Mesodermal cell (in vitro differentiated cells): ENCODE measurements at regions not wholly inside any gene's neighbourhood (a gene's known extent, or its start where the extent isn't known, plus 50 kb on each side); places are given as distances from the start of the nearest gene placed in this dataset.

ENCODE experiments used
- H3K27ac ChIP-seq: 2 replicates; pipeline ENCODE4 v1.7.0; 2013; ENCODE audit warnings: mild to moderate bottlenecking, low read depth, low read length, moderate library complexity; ENCODE audit not compliant: severe bottlenecking
- H3K36me3 ChIP-seq: 2 replicates; pipeline ENCODE4 v1.7.1; 2013; ENCODE audit warnings: mild to moderate bottlenecking, low read length, moderate library complexity; ENCODE audit not compliant: control insufficient read depth, insufficient read depth
- H3K4me1 ChIP-seq: one replicate; pipeline ENCODE4 v1.7.1; 2013; ENCODE audit warnings: mild to moderate bottlenecking, low read length; ENCODE audit not compliant: insufficient read depth, control insufficient read depth, poor library complexity, severe bottlenecking
- H3K4me3 ChIP-seq: 2 replicates; pipeline ENCODE4 v1.7.0; 2013; ENCODE audit warnings: low read length, control low read depth, mild to moderate bottlenecking; ENCODE audit not compliant: insufficient read depth, poor library complexity, severe bottlenecking; ENCODE audit errors: extremely low read depth
- H3K9me3 ChIP-seq: 2 replicates; pipeline ENCODE4 v1.7.1; 2013; ENCODE audit warnings: mild to moderate bottlenecking, low read length, moderate library complexity; ENCODE audit not compliant: control insufficient read depth
- WGBS, 2 experiments: methylation state at CpG; one replicate each; pipeline ENCODE4 v1.1.5; 2013; ENCODE audit warnings: missing lambda C conversion rate in 2 of 2; ENCODE audit not compliant: insufficient coverage in 2 of 2; 5-methylcytosine and 5-hydroxymethylcytosine counted together

DNA sequence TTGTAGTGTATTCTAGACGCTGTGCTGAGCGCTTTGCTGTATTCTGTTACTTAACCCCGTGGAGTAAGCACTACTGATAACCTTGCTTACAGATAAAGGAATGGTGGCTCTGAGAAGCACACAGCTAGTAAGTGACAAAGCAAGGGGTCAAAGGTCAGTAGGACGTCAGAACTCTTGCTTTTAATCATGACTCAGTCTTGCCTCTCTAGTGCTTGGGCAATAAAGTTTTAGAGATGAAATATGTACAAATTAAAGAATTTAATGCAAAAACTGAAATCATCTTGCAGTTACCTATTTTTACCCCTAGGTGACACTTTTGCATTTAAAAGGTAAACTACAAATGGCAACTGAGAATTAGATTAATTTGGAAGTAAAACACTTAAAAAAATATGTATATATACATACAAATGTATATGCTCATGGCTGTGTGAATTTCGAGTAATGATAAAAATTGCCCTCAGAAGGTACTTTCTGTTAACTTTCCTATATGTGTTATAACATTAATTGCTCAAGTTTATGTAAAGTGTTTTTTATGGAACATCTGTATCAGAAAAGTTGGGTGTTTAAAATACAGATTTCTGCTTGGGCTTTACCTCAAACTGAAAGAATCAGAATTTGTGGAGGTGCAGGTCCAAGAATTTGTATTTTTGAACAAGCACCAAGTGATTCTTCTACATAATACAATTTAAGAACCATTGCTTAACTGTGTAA, 175.1 kb upstream of the DAB2 start:
- WGBS, 2 experiments, result 60% methylated on average over 1 of the region's 5 CpGs; no CpG with 5 or more reads in 1 of the 2 experiments
- no peaks in the 10 kb centered on the region for H3K9me3 ChIP-seq
- H3K4me3 ChIP-seq, result no peak overlapping the region
- H3K4me1 ChIP-seq, result no peaks in the 10 kb centered on the region
- H3K36me3 ChIP-seq, result no peaks in the 10 kb centered on the region
- H3K27ac ChIP-seq, result no peak overlapping the region

DNA sequence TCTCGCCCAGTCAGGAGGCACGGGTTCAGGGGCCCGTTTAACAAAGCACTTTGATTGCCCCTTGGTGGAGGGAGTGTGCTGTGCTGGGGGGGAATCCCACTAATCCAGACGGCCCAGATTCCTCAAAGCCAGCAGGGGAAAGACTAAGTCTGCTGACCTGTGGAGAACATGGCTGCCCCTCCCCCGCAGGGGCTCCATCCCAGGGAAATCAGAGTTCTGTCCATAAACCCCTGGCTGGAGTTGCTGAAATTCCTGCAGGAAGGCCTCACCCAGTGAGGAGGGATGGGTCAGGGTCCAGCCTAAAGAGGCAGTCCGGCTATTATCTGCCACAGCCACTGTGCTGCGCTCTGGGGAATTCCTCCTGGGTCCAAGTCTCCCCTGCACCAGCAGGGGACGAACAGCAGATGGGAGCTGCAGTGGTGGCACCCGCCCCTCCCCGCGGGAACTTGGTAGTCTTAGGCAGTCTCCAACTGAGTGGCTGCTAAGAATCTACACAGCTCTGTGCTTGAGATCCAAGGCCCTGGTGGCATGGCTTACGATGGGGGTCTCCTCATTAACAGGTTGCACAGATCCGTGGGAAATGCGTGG, 174.0 kb upstream of the DAB2 start:
- Histone ChIP-seq H3K4me3 (no peak overlapping the region), H3K27ac (no peak overlapping the region), H3K4me1 (no peaks in the 10 kb centered on the region), H3K36me3 (no peaks in the 10 kb centered on the region), H3K9me3 (no peaks in the 10 kb centered on the region)
- WGBS, 2 experiments, result 91 to 94% methylated on average over 10 to 13 of the region's 14 CpGs

DNA sequence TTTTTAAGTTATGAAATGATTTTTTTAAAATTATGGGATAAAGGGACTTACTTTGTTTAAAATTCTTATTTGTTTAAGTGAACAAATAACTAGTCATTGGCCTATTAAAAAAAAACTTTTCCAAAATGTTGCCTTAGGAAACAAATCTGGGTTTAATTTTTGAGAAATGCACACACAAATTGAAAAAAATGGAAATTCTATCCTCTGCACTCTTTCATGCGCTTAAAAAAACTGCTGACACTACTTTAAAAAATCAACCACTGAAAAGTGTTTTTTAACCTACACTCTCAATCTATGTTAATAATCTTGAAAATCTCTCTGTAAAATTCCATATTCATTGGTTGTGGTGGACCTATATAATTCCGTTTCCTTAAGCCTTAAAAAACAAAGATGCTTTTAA, 163.4 kb upstream of the DAB2 start:
- no peaks in the 10 kb centered on the region for H3K9me3 ChIP-seq
- H3K36me3 ChIP-seq, result no peaks in the 10 kb centered on the region
- 100% methylated on average over 1 of the region's 2 CpGs; no CpG with 5 or more reads in 1 of the 2 experiments for WGBS, 2 experiments
- no peak overlapping the region for H3K27ac ChIP-seq
- H3K4me3 ChIP-seq, result no peak overlapping the region
- no peaks in the 10 kb centered on the region for H3K4me1 ChIP-seq

DNA sequence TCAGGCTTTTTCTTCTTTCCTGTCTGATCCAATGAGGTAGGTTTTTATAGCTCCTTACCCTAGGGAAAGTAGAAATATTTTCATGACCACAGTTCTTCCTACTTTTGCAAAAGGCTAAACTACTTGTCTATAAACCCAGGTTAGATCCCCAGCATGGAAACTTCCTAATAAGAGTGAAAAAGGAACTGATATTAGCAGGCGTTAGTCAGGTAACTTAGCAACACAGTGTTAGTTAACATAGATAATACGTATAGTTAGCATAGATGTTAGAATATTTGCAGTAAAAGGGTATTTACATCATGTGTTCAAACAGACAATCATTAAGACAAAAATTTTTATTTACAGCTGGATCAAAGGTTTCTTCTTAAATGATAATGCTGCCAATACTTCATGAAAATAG, 162.9 kb upstream of the DAB2 start:
- no peaks in the 10 kb centered on the region for H3K4me1 ChIP-seq
- H3K36me3 ChIP-seq, result no peaks in the 10 kb centered on the region
- no peak overlapping the region for H3K27ac ChIP-seq
- H3K9me3 ChIP-seq, result no peaks in the 10 kb centered on the region
- no CpG with 5 or more reads among the region's 2 CpGs for WGBS, 2 experiments
- H3K4me3 ChIP-seq, result no peak overlapping the region

DNA sequence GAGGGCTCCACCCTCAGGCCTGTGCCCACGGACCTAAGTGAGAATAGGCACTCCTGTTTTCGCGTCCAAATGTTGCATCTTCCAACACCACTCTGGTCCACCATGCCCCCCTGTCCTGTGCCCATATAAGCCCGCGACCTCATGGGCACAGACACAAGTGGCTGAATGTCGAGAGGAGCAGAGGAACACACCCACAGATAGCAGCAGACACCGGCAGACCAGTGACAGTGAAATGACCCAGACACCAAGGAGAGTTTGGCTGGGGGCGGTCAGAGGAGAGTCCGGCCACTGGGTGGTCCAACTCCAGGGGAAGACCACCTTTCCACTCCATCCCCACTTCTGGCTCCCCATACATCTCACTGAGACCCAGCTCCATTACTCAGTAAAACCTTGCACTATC, 161.4 kb upstream of the DAB2 start:
- H3K27ac ChIP-seq, result no peak overlapping the region
- H3K9me3 ChIP-seq, result no peaks in the 10 kb centered on the region
- no peaks in the 10 kb centered on the region for H3K36me3 ChIP-seq
- WGBS, 2 experiments, result 93 to 95% methylated on average over 8 of the region's 9 CpGs
- no peaks in the 10 kb centered on the region for H3K4me1 ChIP-seq
- no peak overlapping the region for H3K4me3 ChIP-seq

DNA sequence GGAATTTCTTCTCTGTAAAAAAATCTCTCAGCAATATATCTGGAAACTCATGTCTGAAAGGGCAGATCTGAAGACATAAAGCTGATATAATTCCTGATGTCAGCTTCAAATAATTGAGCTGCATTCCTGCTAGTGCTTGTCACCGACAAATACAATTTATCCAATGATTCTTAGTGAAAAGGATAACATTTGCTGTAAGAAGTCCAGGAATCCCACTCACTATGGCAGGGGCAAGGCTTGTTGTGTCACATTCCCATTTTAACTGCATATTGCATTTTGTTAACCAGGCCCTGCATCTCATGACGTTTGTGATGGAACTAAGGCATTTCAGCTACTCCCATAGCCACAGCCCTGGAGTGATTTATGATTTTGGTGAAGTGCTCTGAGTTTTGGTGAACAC, 160.1 kb upstream of the DAB2 start:
- Histone ChIP-seq H3K4me1 (no peaks in the 10 kb centered on the region), H3K4me3 (no peak overlapping the region), H3K27ac (no peak overlapping the region), H3K9me3 (no peaks in the 10 kb centered on the region), H3K36me3 (no peaks in the 10 kb centered on the region)
- WGBS, 2 experiments, result no CpG with 5 or more reads among the region's 2 CpGs

DNA sequence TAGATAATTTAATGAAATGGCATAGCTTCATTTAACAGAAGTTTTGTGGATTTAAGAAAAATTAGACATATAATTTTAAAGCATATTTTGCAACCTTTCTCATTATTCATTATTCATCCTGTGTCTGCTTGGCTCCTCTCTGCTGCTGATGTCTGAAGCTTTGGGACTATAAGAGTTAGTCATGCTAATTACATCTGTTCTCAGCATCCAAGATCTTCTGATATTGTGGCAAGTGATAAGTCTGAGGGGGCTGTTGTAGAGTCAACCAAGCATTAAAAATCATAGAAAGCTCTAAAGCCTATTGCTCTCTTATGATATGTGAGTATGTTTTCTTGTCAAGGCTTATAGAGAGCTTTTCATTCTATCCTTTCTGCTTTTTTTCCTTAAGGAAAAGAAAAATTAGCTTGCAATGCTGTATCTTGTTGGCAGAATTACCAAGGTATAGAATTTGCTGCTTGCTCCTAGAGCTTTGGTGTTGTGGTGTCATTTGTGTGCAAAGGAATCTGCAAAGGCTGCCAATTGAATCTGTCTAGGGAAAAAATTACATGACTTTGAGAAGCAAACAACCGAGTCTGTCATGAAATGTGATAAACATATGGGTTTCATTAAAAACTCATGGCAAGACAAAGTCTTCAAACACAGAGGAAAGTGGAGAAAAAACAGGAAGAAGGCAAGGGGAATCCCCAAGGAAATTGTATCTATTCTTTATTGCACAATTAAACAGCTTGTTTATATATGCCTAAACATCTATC, 156.1 kb upstream of the DAB2 start:
- 80% methylated on average over 1 of the region's 1 CpG; no CpG with 5 or more reads in 1 of the 2 experiments for WGBS, 2 experiments
- H3K4me1 ChIP-seq, result no peaks in the 10 kb centered on the region
- H3K27ac ChIP-seq, result no peak overlapping the region
- no peaks in the 10 kb centered on the region for H3K36me3 ChIP-seq
- H3K9me3 ChIP-seq, result no peaks in the 10 kb centered on the region
- no peak overlapping the region for H3K4me3 ChIP-seq

DNA sequence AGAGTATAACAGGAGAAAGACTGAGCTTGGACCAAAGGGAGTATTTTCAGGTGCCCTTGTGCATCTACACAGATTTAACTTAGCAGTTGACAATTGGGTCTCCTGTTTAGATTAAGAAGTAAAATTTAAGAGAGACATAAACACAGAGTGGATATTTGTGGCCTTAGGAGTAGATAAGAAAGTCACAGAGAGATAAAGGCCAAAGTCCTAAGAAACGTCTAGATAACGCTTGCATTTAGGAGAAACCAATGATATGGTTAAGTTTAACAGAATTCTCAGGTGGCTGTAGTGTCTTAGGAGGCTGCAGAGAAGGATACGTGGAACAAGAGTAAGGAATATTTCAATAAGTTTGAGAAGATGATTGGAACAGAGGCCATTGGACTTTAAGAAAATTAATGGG, 155.0 kb upstream of the DAB2 start:
- H3K9me3 ChIP-seq, result no peaks in the 10 kb centered on the region
- no peaks in the 10 kb centered on the region for H3K4me1 ChIP-seq
- no peak overlapping the region for H3K27ac ChIP-seq
- 81 to 85% methylated on average over 3 of the region's 3 CpGs for WGBS, 2 experiments
- H3K4me3 ChIP-seq, result no peak overlapping the region
- H3K36me3 ChIP-seq, result no peaks in the 10 kb centered on the region

DNA sequence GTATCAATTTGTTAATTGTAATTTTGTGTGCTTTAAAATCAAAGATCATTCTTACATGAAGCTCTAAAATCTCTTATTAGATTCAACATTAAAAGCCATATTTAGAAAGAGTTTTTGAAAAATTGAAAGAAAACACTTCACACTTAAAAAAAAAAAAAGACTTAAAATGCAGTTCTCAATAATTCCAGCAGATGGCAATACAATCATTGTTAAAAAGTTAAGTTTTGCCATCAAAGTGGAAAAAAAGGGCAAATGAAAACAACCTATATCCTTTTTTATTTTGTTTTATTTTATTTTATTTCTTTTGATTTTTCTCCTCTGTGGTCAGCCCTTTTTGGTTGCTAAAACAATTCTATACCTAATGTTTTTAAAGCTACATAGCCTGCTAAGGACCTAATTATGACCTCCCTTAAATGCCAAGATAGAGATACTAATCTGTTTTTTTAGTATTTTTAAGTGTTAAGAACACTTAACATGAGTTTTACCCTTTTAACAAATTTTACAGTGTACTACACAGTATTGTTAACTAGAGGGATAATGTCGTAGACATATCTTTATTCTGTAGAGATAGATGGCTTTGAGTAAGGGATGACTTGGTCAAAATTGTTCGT, 154.2 kb upstream of the DAB2 start:
- no peak overlapping the region for H3K4me3 ChIP-seq
- no peaks in the 10 kb centered on the region for H3K9me3 ChIP-seq
- H3K4me1 ChIP-seq, result no peaks in the 10 kb centered on the region
- 82 to 100% methylated on average over 1 to 2 of the region's 2 CpGs for WGBS, 2 experiments
- H3K36me3 ChIP-seq, result no peaks in the 10 kb centered on the region
- no peak overlapping the region for H3K27ac ChIP-seq

DNA sequence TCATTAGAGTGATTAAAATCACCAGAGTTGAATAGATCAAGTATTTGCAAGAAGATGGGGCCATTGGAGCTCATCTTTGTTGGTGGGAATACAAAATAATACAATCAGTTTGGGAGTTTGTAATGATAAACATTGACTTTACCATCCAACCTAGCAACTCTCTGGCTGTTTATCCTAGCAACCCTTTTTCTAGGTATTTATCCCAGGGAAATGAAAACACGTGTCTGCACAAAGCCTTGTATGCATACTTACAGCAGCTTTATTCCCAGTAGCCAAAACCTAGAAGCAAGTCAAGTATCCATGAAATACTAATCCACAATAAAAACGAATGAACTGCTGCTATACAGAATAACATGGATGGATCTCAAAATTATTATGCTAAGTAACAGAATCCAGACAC, 152.7 kb upstream of the DAB2 start:
- H3K4me3 ChIP-seq, result no peak overlapping the region
- 100% methylated on average over 1 of the region's 2 CpGs for WGBS, 2 experiments
- no peaks in the 10 kb centered on the region for H3K4me1 ChIP-seq
- no peaks in the 10 kb centered on the region for H3K36me3 ChIP-seq
- no peaks in the 10 kb centered on the region for H3K9me3 ChIP-seq
- no peak overlapping the region for H3K27ac ChIP-seq
